CD4-positive, alpha-beta T cell (primary cell): ENCODE measurements at regions not wholly inside any gene's neighbourhood (a gene's known extent, or its start where the extent isn't known, plus 50 kb on each side); places are given as distances from the start of the nearest gene placed in this dataset.

Experiments used
- ATAC-seq: fragments of 200-7000 bp; cut with Tn5 transposase; one replicate; pipeline ENCODE4 v1.10.0; 2022; ENCODE audit warnings: mild to moderate bottlenecking; ENCODE audit not compliant: poor library complexity
- CTCF ChIA-PET: fragments of 350-600 bp; sonication (Branson Sonifier 250); formaldehyde crosslinking; loops from one replicate; lab custom pipeline; 2021; ENCODE audit warnings: antibody characterized with exemption, inconsistent platforms; lab: Charles Lee
- POLR2A ChIA-PET: fragments of 350-600 bp; sonication (Branson Sonifier 250); formaldehyde crosslinking; loops from one replicate; lab custom pipeline; 2021; ENCODE audit warnings: antibody characterized with exemption, inconsistent platforms; lab: Charles Lee
- DNase-seq, 14 experiments: peaks; one replicate each; pipeline ENCODE4 v3.0.0-alpha.2; 2013 to 2020; ENCODE audit warnings: mixed read lengths in 2 of 14
- H3K27ac ChIP-seq, 2 donors: one replicate each; pipeline versions ENCODE4 v1.5.1 to v1.7.0; 2013; ENCODE audit warnings: low read length in 2 of 2, low read depth in 1 of 2, mild to moderate bottlenecking in 1 of 2
- H3K27me3 ChIP-seq, 2 experiments: 1 replicate in 1 of 2; 2 replicates in 1 of 2; pipeline versions ENCODE4 v1.6.1 to v1.7.0; 2013; ENCODE audit warnings: low read length in 2 of 2, control low read depth in 1 of 2, mild to moderate bottlenecking in 1 of 2, moderate library complexity in 1 of 2; ENCODE audit not compliant: insufficient read depth in 2 of 2, control insufficient read depth in 1 of 2
- H3K36me3 ChIP-seq: one replicate; pipeline ENCODE4 v1.6.1; 2013; ENCODE audit warnings: low read length, control low read depth; ENCODE audit not compliant: insufficient read depth
- H3K4me1 ChIP-seq: one replicate; pipeline ENCODE4 v1.6.1; 2013; ENCODE audit warnings: low read length, control low read depth; ENCODE audit not compliant: insufficient read depth
- H3K4me3 ChIP-seq: one replicate; pipeline ENCODE4 v1.5.1; 2013; ENCODE audit warnings: mild to moderate bottlenecking, low read length, moderate library complexity
- H3K9me3 ChIP-seq, 2 experiments: 1 replicate in 1 of 2; 2 replicates in 1 of 2; pipeline versions ENCODE4 v1.6.1 to v1.7.0; 2013; ENCODE audit warnings: low read length in 2 of 2, mild to moderate bottlenecking in 2 of 2, control low read depth in 1 of 2, moderate library complexity in 1 of 2; ENCODE audit not compliant: control insufficient read depth in 1 of 2, insufficient read depth in 1 of 2
- H3K27ac Mint-ChIP-seq: one replicate; pipeline ENCODE4 v1.8.0; 2020; ENCODE audit warnings: mixed read lengths
- H3K27me3 Mint-ChIP-seq: one replicate; pipeline ENCODE4 v1.8.0; 2021; ENCODE audit warnings: mixed read lengths
- H3K36me3 Mint-ChIP-seq: one replicate; pipeline ENCODE4 v1.8.0; 2021; ENCODE audit warnings: low read depth, mixed read lengths
- H3K4me1 Mint-ChIP-seq: one replicate; pipeline ENCODE4 v1.8.0; 2021; ENCODE audit warnings: low read depth, mixed read lengths
- H3K4me3 Mint-ChIP-seq: one replicate; pipeline ENCODE4 v1.8.0; 2020; ENCODE audit warnings: mild to moderate bottlenecking, mixed read lengths
- H3K9me3 Mint-ChIP-seq: one replicate; pipeline ENCODE4 v1.8.0; 2020; ENCODE audit warnings: mixed read lengths
- CTCF ChIP-seq: fragments of 200-600 bp; IDR thresholded peaks from one replicate; pipeline ENCODE4 v1.8.0; 2022; ENCODE audit warnings: antibody characterized with exemption, mild to moderate bottlenecking
- intact Hi-C, 2 experiments: fragments of 100-400 bp; cut with DNase I in 1 of 2; cut with micrococcal nuclease in 1 of 2; formaldehyde crosslinking; loops; one replicate each; pipeline versions ENCODE4 v1.15.1 to v1.9.0; 2023 to 2025; cut with DNase I, micrococcal nuclease

- Histone ChIP-seq H3K4me1 (no peaks in the 10 kb centered on the region), H3K36me3 (no peaks in the 10 kb centered on the region), H3K27me3 (no peaks in the 10 kb centered on the region), H3K27ac (no peak overlapping the region), H3K9me3 (no peaks in the 10 kb centered on the region), H3K4me3 (no peak overlapping the region)
- no peaks in the 10 kb centered on the region for H3K4me1 Mint-ChIP-seq
- no peaks in the 10 kb centered on the region for H3K36me3 Mint-ChIP-seq
- no peaks in the 10 kb centered on the region for H3K27me3 Mint-ChIP-seq
- DNase-seq (no peak), ATAC-seq (no peak)
- intact Hi-C loops = no loop called here
- ChIA-PET CTCF (no interaction called here), POLR2A (no interaction called here)
- H3K9me3 Mint-ChIP-seq = peaks cover 2% of the 10 kb centered on the region
- H3K27ac Mint-ChIP-seq = no peak overlapping the region
- no peak for TF ChIP-seq CTCF
- H3K4me3 Mint-ChIP-seq = no peak overlapping the region
Measured at GRCh38 chr9:119052339-119053030, 316.8 kb downstream of the BRINP1 start.

GRCh38 chr9:119053070-119053469 lies 316.2 kb downstream of the BRINP1 start:
- no peaks in the 10 kb centered on the region for H3K36me3 ChIP-seq
- H3K4me3 ChIP-seq = no peak overlapping the region
- H3K9me3 ChIP-seq = no peaks in the 10 kb centered on the region
- H3K36me3 Mint-ChIP-seq = no peaks in the 10 kb centered on the region
- no peak overlapping the region for H3K27ac Mint-ChIP-seq
- intact Hi-C loops = no loop called here
- no peaks in the 10 kb centered on the region for H3K4me1 ChIP-seq
- no peaks in the 10 kb centered on the region for H3K27me3 Mint-ChIP-seq
- no peak for TF ChIP-seq CTCF
- ATAC-seq (no peak), DNase-seq (no peak)
- CTCF ChIA-PET = no interaction called here
- POLR2A ChIA-PET = no interaction called here
- no peak overlapping the region for H3K27ac ChIP-seq
- H3K9me3 Mint-ChIP-seq = peaks cover 2% of the 10 kb centered on the region
- H3K27me3 ChIP-seq = no peaks in the 10 kb centered on the region
- no peaks in the 10 kb centered on the region for H3K4me1 Mint-ChIP-seq
- H3K4me3 Mint-ChIP-seq = no peak overlapping the region

- Mint-ChIP-seq H3K9me3 (peaks cover 2% of the 10 kb centered on the region), H3K36me3 (no peaks in the 10 kb centered on the region), H3K27me3 (no peaks in the 10 kb centered on the region), H3K4me1 (no peaks in the 10 kb centered on the region), H3K27ac (no peak overlapping the region), H3K4me3 (no peak overlapping the region)
- ATAC-seq = no peak
- CTCF ChIA-PET = no interaction called here
- intact Hi-C loops = no loop called here
- Histone ChIP-seq H3K36me3 (no peaks in the 10 kb centered on the region), H3K4me1 (no peaks in the 10 kb centered on the region), H3K4me3 (no peak overlapping the region), H3K27me3 (no peaks in the 10 kb centered on the region), H3K9me3 (no peaks in the 10 kb centered on the region), H3K27ac (no peak overlapping the region)
- TF ChIP-seq CTCF = no peak
- POLR2A ChIA-PET = no interaction called here
- no peak for DNase-seq
Measured at GRCh38 chr9:119060629-119061385, 308.4 kb downstream of the BRINP1 start.
